ENCODE measurements at regions not wholly inside any gene's neighbourhood (a gene's known extent, or its start where the extent isn't known, plus 50 kb on each side); places are given as distances from the start of the nearest gene placed in this dataset.

DNA sequence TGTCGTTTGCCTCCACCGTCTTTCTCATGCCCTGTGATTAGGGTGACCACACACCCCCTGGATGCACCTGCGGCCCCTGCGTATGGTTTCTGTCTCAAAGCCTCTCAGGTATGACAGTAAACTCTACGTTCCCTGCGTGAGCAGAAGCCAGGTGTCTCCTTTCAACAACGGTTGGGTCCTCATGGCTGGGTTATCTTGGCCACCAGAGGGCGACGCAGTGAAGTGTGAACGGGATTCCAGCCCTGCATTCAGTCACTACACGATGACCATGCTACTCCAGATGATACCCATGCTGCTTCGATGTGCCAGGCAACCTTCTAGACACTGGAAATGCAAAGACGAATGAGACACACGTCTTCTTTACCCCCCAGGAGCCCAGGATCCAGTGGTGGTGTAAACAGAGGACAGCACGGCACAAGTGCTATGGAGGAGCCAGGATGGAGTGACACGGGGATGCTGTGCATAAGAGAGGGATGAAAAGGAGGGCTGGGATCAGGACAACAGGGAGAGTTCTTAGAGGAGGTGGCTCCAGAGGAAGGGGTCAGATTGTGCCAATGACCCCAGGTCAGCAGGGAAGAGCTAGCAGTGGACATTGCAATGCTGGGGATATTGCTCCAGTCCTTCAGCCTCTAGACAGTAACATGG lies 228.1 kb upstream of the PFKP start (continued):
- TF ChIP-seq ZNF462 (CRISPR knock-in tag; IDR thresholded peaks at IDR 0.05), result peak; percentile 50; the same call in 1 of the 2 replicates
- TF ChIP-seq EZH2 (IDR thresholded peaks at IDR 0.05; ENCODE audit: low read depth, unreplicated experiment), result no peak
- 0 out of 2 replicates have a peak, but pooled peaks have one; percentile 26 for TF ChIP-seq CREB1 (CRISPR knock-in tag; IDR thresholded peaks at IDR 0.05; ENCODE audit: low read depth)
- no peak for TF ChIP-seq NANOG (IDR thresholded peaks at IDR 0.05; ENCODE audit: borderline replicate concordance)

- no peak for DNase-seq (ENCODE audit: low spot score)
- Histone ChIP-seq H3K4me2 (no peak overlapping the region), H2AFZ (no peak overlapping the region), H3K36me3 (ENCODE audit: insufficient read depth) (no peaks in the 10 kb centered on the region), H3K27me3 (ENCODE audit: insufficient read depth) (no peaks in the 10 kb centered on the region), H3K27ac (ENCODE audit: low read depth) (no peak overlapping the region), H4K20me1 (replicated peaks; ENCODE audit: insufficient read depth) (no peaks in the 10 kb centered on the region), H3K4me3 (no peak overlapping the region), H3K9me2 (ENCODE audit: insufficient read depth) (0 out of 2 replicates have a peak, but pooled peaks cover 4% of the 10 kb centered on the region), H3F3A (replicated peaks; ENCODE audit: low read depth) (no peaks in the 10 kb centered on the region), H3K4me1 (ENCODE audit: insufficient read depth) (no peaks in the 10 kb centered on the region), H3K79me2 (replicated peaks; ENCODE audit: insufficient read depth) (no peaks in the 10 kb centered on the region)
- H3K4me1 Mint-ChIP-seq, result peaks cover 4% of the 10 kb centered on the region; the same call in 2 of the 3 replicates
- peaks cover 2% of the 10 kb centered on the region; the same call in 1 of the 3 replicates for H3K36me3 Mint-ChIP-seq (ENCODE audit: low read depth)
- peaks cover 7% of the 10 kb centered on the region for H3K9me3 Mint-ChIP-seq
- ATAC-seq, result no peak
- no peak overlapping the region for H3K27ac Mint-ChIP-seq
- no peak overlapping the region for H3K4me3 Mint-ChIP-seq
- H3K27me3 Mint-ChIP-seq (ENCODE audit: insufficient read depth, low read depth, poor library complexity), result peaks cover 3% of the 10 kb centered on the region
- no peak for TF ChIP-seq ZNF114 (CRISPR knock-in tag; IDR thresholded peaks at IDR 0.05)
- no peak for TF ChIP-seq CREB1 (CRISPR knock-in tag; IDR thresholded peaks at IDR 0.05; ENCODE audit: low read depth)
- no peak for TF ChIP-seq ETS1 (IDR thresholded peaks at IDR 0.05)
- no peak for TF ChIP-seq STAT1 (IDR thresholded peaks at IDR 0.05; ENCODE audit: unreplicated experiment)
- TF ChIP-seq REST (IDR thresholded peaks at IDR 0.05; ENCODE audit: unreplicated experiment), result no peak
These were observed 229.7 kb upstream of the PFKP start for GRCh38 chr10:2837674-2838073.
